NB4 (cell line): ENCODE measurements at regions not wholly inside any gene's neighbourhood (a gene's known extent, or its start where the extent isn't known, plus 50 kb on each side); places are given as distances from the start of the nearest gene placed in this dataset.
A peak's percentile ranks its signal among the peaks of the same experiment; 100 is the strongest.
"Not testable (repeated sequence)": the region's sequence is repeated elsewhere in the genome, so short reads cannot be mapped to it uniquely, and the experiment has no call there.

Experiments
- DNase-seq: peaks from one replicate; pipeline ENCODE4 v3.0.0; 2010; ENCODE audit warnings: low read depth
- H3K4me3 ChIP-seq: one replicate; pipeline ENCODE4 v1.5.1; 2011; ENCODE audit warnings: mild to moderate bottlenecking, low read depth, low read length, moderate library complexity
- MYC ChIP-seq: IDR thresholded peaks from 2 replicates; pipeline ENCODE4 v1.6.1; 2011; ENCODE audit warnings: low read depth, low read length
- POLR2A ChIP-seq: IDR thresholded peaks from 2 replicates; pipeline ENCODE4 v1.6.1; 2011; ENCODE audit warnings: mild to moderate bottlenecking; ENCODE audit not compliant: insufficient read length; ENCODE audit errors: extremely low read depth
- TF ChIP-seq, protein P1 (sequence below): IDR thresholded peaks from 2 replicates; pipeline ENCODE4 v1.6.1; 2011; ENCODE audit warnings: low read depth, low read length
- TF ChIP-seq, protein P2 (sequence below): IDR thresholded peaks from one replicate; pipeline ENCODE4 v1.5.1; 2012; ENCODE audit warnings: low read depth, low read length

DNA sequence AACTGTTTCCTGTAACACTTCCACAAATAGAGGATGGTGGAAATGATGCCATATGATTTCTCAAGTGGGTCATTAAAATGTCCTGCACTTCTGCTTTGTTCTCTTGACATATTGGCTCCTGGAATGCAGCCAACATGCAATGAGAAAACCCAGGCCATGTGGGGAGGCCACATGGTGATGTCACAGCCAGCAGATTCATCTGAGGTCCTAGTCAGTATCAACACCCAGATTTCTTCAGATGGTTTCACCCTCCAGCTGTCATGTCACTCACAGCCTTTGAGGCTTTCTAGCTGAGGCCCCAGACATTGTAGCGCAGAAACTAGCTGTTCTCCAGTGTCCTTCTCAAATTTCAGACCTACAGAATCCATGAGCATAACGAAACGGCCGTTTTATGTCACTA, 102.3 kb upstream of the NUPR2 start:
- peak; percentile 37 for DNase-seq
- TF ChIP-seq, protein P1, sequence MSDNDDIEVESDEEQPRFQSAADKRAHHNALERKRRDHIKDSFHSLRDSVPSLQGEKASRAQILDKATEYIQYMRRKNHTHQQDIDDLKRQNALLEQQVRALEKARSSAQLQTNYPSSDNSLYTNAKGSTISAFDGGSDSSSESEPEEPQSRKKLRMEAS: peak; percentile 46; the same call in 1 of the 2 replicates
- no peak for TF ChIP-seq MYC
- H3K4me3 ChIP-seq: no peak overlapping the region

DNA sequence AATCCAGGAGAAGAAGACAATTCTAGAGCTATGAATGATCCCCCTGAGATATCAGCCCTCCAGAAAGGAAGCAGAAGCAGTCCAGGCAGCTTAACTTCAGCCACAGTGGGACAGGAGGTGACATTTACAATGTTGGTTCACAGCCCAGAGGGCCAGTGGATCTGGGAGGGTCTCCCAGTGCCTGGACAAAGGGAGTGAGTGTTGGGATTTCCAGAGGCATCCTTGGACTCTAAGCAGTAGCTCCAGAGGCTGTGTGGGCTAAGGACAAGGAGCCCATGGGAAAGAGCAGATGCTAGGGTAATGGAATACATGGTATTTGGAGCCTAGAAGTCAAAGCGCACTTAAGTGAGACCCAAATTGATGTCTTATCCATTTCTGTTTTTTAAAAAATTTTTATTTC, 97.4 kb upstream of the NUPR2 start:
- DNase-seq: no peak
- TF ChIP-seq, protein P2, sequence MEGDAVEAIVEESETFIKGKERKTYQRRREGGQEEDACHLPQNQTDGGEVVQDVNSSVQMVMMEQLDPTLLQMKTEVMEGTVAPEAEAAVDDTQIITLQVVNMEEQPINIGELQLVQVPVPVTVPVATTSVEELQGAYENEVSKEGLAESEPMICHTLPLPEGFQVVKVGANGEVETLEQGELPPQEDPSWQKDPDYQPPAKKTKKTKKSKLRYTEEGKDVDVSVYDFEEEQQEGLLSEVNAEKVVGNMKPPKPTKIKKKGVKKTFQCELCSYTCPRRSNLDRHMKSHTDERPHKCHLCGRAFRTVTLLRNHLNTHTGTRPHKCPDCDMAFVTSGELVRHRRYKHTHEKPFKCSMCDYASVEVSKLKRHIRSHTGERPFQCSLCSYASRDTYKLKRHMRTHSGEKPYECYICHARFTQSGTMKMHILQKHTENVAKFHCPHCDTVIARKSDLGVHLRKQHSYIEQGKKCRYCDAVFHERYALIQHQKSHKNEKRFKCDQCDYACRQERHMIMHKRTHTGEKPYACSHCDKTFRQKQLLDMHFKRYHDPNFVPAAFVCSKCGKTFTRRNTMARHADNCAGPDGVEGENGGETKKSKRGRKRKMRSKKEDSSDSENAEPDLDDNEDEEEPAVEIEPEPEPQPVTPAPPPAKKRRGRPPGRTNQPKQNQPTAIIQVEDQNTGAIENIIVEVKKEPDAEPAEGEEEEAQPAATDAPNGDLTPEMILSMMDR: no peak
- no peak overlapping the region for H3K4me3 ChIP-seq

DNA sequence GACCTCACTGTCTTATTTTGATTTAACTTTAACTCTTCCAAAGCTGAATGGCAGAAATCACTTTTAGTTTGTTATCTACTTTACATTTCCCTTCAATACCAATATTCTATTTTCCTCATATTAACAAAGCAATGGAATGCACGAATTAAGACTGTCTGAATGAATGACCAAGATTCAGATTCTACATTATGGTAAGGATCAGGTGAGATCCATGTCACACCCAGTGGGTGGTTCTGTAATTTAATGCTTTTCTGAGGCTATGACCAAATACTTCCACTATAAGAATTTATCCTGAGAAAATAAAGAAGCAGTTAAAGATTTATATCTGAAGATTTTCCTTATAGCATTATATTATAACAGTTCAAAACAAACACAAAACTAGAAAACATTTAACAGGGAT, 90.2 kb upstream of the NUPR2 start:
- no peak for TF ChIP-seq POLR2A
- TF ChIP-seq, protein P2: no peak
- TF ChIP-seq MYC: no peak
- TF ChIP-seq, protein P1: no peak

DNA sequence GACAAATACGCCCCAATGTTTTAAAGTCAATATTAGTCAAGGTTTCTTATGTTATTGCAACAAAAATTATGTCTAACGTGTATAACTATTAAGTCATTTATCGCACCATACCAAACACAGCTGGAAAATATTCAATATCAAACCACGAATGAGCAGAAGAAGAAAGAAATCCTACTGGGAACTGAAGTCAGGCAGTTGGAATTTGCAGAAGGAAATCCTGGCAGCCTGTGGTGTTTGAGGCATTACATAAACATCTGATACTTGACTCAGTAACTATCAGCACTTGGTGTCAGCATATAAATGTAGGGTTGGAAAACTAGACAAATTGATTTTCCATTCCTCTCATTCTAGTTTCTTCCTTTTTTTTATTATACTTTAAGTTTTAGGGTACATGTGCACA, 83.4 kb upstream of the NUPR2 start:
- TF ChIP-seq, protein P2: no peak
- no peak for TF ChIP-seq POLR2A
- TF ChIP-seq, protein P1: no peak
- TF ChIP-seq MYC: no peak
- H3K4me3 ChIP-seq: no peak overlapping the region
- DNase-seq: no peak

More for the DNA sequence above, 90.2 kb upstream of the NUPR2 start:
- H3K4me3 ChIP-seq: no peak overlapping the region
- no peak for DNase-seq

DNA sequence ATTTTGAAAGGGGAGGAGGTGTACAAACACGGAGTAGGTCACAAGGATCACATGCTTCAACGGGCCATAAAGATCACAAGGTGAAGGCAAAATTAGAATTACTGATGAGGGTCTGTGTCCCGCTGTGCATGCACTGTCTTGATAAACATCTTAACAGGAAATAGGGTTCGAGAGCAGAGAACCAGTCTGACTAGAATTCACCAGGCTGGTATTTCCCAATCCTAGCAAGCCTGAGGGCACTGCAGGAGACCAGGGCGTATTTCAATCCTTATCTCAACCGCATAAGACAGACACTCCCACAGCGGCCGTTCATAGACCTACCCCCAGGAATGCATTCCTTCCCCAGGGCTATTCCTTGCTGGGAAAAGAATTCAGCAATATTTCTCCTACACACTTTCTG, 80.0 kb upstream of the NUPR2 start:
- DNase-seq: peak; percentile 53

DNA sequence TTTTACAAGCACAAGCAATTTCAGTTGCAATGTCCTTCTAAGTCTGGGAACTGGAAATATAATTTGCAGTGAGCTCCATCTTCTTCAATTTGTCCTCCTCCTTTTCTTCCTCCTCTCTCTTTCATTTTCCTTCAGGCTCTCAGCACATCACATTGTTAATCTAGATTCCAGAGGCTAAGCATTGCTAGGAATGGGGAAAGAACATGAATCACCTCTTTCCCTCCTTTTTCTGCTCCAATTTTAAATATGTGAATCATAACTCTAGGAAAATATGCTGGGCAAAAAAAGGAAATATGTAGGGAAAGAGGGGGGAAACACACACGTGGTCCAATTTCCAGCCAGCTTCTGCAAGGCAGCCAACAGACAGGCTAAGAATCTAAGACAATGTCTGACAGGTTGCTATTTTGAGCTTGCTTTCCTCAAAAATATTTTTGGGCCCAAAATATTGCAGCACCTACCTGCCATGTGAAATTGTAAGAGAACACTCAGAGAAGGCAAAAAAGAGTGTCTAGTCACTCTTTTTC, 72.7 kb upstream of the NUPR2 start:
- no peak for DNase-seq
- H3K4me3 ChIP-seq: no peak overlapping the region
- no peak for TF ChIP-seq POLR2A
- TF ChIP-seq, protein P1: no peak
- TF ChIP-seq, protein P2: no peak
- no peak for TF ChIP-seq MYC

More for the DNA sequence above, 80.0 kb upstream of the NUPR2 start:
- not testable (repeated sequence) for H3K4me3 ChIP-seq

DNA sequence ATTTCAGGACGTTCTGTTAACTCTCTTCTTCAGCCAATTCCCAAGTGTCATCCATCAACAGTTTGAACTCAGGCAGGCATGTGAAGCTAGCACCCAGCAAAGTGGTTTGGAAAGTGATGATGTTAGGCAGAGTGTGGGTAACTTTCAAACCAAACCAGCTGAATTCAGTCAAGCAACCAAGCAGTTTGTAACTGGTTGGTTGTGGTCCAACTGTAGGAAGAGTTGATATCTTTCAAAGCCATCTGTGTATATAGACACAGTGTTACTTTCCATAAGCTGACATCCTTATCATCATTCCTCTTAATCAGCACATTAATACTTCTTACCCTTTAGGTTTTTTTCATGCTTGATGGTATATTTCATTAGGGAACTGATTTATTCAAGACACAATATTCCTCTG, 72.2 kb upstream of the NUPR2 start:
- TF ChIP-seq, protein P1: no peak
- TF ChIP-seq POLR2A: no peak
- TF ChIP-seq, protein P2: no peak
- TF ChIP-seq MYC: no peak

More for the DNA sequence above, 72.2 kb upstream of the NUPR2 start:
- DNase-seq: no peak
- H3K4me3 ChIP-seq: no peak overlapping the region
